Endothelial cell of umbilical vein (primary cell): ENCODE measurements at regions not wholly inside any gene's neighbourhood (a gene's known extent, or its start where the extent isn't known, plus 50 kb on each side); places are given as distances from the start of the nearest gene placed in this dataset.

ENCODE experiments used
- BruUV-seq: library from RNA; stranded (reverse); fragments of 400-500 nt; replicated peaks from 2 replicates; lab custom pipeline; 2021; lab: Mats Ljungman, UMichigan
- CTCF ChIA-PET: fragments of 300-600, 350-600 bp; sonication (Branson Sonifier 250); formaldehyde crosslinking; loops from one replicate; lab custom pipeline; 2021; ENCODE audit warnings: antibody characterized with exemption, inconsistent platforms; lab: Charles Lee
- POLR2A ChIA-PET: fragments of 300-600, 350-600 bp; sonication (Branson Sonifier 250); formaldehyde crosslinking; loops from one replicate; lab custom pipeline; 2021; ENCODE audit warnings: antibody characterized with exemption, inconsistent platforms; lab: Charles Lee
- DNase-seq: peaks from one replicate; pipeline ENCODE4 v3.0.0-alpha.2; 2011; ENCODE audit warnings: low read depth, low spot score
- FAIRE-seq: peaks from 2 replicates; lab custom pipeline; 2011; peaks lifted over from hg19 to GRCh38; lab: Jason Lieb, UNC
- H2AFZ ChIP-seq: 2 replicates; pipeline ENCODE4 v1.6.0; 2012; ENCODE audit warnings: low read depth, low read length, control low read depth, inconsistent platforms
- H3K27ac ChIP-seq: 2 replicates; pipeline ENCODE4 v1.5.1; 2011; ENCODE audit warnings: low read depth, mild to moderate bottlenecking, control low read depth, low read length, moderate library complexity; ENCODE audit not compliant: insufficient read depth
- H3K27me3 ChIP-seq, 2 experiments: 2 replicates each; pipeline versions ENCODE4 v1.6.0 to v1.6.1; 2011; ENCODE audit warnings: low read length in 2 of 2, mixed read lengths in 1 of 2; ENCODE audit not compliant: control insufficient read depth in 2 of 2, insufficient read depth in 2 of 2
- H3K36me3 ChIP-seq, 2 experiments: 2 replicates in 1 of 2; 3 replicates in 1 of 2; pipeline ENCODE4 v1.5.1; 2011; ENCODE audit warnings: low read length in 2 of 2, mild to moderate bottlenecking in 1 of 2, moderate library complexity in 1 of 2; ENCODE audit not compliant: control insufficient read depth in 2 of 2, insufficient read depth in 2 of 2; ENCODE audit errors: extremely low read depth in 1 of 2
- H3K4me1 ChIP-seq: 3 replicates; pipeline ENCODE4 v1.5.1; 2011; ENCODE audit warnings: mild to moderate bottlenecking, low read length; ENCODE audit not compliant: control insufficient read depth, insufficient read depth; ENCODE audit errors: extremely low read depth
- H3K4me2 ChIP-seq: 2 replicates; pipeline ENCODE4 v1.6.1; 2011; ENCODE audit warnings: low read length, control low read depth, mixed read lengths; ENCODE audit not compliant: insufficient read depth
- H3K4me3 ChIP-seq, 3 experiments: fragments of 200-600 bp in 1 of 3; sonication (generic), shearing (Covaris generic) in 1 of 3; replicated peaks in 1 of 3; 2 replicates each; pipeline ENCODE4 v1.5.1; 2011 to 2016; ENCODE audit warnings: control low read depth in 3 of 3, low read length in 3 of 3, mild to moderate bottlenecking in 2 of 3, inconsistent platforms in 1 of 3, low read depth in 1 of 3, moderate library complexity in 1 of 3; ENCODE audit not compliant: insufficient read depth in 1 of 3
- H3K79me2 ChIP-seq: 2 replicates; pipeline ENCODE4 v1.6.0; 2012; ENCODE audit warnings: low read length, inconsistent platforms; ENCODE audit not compliant: control insufficient read depth, insufficient read depth
- H3K9ac ChIP-seq: replicated peaks from 2 replicates; pipeline ENCODE3; 2011; ENCODE audit warnings: low read length, control low read depth; ENCODE audit not compliant: insufficient read depth; ENCODE audit errors: extremely low read depth
- H3K9me1 ChIP-seq: replicated peaks from 3 replicates; pipeline ENCODE4 v1.6.0; 2011; ENCODE audit warnings: mild to moderate bottlenecking, low read length; ENCODE audit not compliant: control insufficient read depth, insufficient read depth; ENCODE audit errors: extremely low read depth
- H3K9me3 ChIP-seq: replicated peaks from 2 replicates; pipeline ENCODE4 v1.5.1; 2012; ENCODE audit warnings: low read length, inconsistent platforms; ENCODE audit not compliant: control insufficient read depth, insufficient read depth
- H4K20me1 ChIP-seq: replicated peaks from 2 replicates; pipeline ENCODE3; 2011; ENCODE audit warnings: mild to moderate bottlenecking, low read length; ENCODE audit not compliant: control insufficient read depth, insufficient read depth; ENCODE audit errors: extremely low read depth
- CTCF ChIP-seq, 2 donors: IDR thresholded peaks; 1 replicate in 1 of 2; 2 replicates in 1 of 2; pipeline ENCODE4 v1.5.1; 2011; ENCODE audit warnings: low read length in 2 of 2, mild to moderate bottlenecking in 2 of 2, moderate library complexity in 2 of 2, control low read depth in 1 of 2, inconsistent platforms in 1 of 2, low read depth in 1 of 2; ENCODE audit not compliant: insufficient read depth in 1 of 2; ENCODE audit errors: extremely low read depth in 1 of 2
- EZH2 ChIP-seq: IDR thresholded peaks from 2 replicates; pipeline ENCODE4 v1.6.1; 2012; ENCODE audit warnings: borderline replicate concordance, low read depth, mild to moderate bottlenecking, moderate library complexity, low read length, inconsistent platforms; ENCODE audit not compliant: severe bottlenecking
- FOS ChIP-seq: IDR thresholded peaks from 2 replicates; pipeline ENCODE4 v1.6.1; 2011; ENCODE audit warnings: mild to moderate bottlenecking, low read length, moderate library complexity, borderline replicate concordance; ENCODE audit not compliant: insufficient read depth
- GATA2 ChIP-seq: IDR thresholded peaks from 2 replicates; pipeline ENCODE4 v1.7.0; 2011; ENCODE audit warnings: low read depth, mild to moderate bottlenecking, moderate library complexity, mixed read lengths, low read length; ENCODE audit not compliant: insufficient read length, insufficient read depth
- JUN ChIP-seq: IDR thresholded peaks from 2 replicates; pipeline ENCODE4 v1.6.1; 2011; ENCODE audit warnings: borderline replicate concordance, low read depth; ENCODE audit not compliant: insufficient read length, insufficient read depth
- MYC ChIP-seq: IDR thresholded peaks from one replicate; pipeline ENCODE4 v1.6.1; 2011; ENCODE audit warnings: mild to moderate bottlenecking, low read depth, low read length
- POLR2A ChIP-seq: IDR thresholded peaks from 2 replicates; pipeline ENCODE4 v1.6.1; 2012; ENCODE audit warnings: low read depth, mild to moderate bottlenecking, control low read depth, low read length
- POLR2AphosphoS5 ChIP-seq: IDR thresholded peaks from 2 replicates; pipeline ENCODE4 v1.6.1; 2012; ENCODE audit warnings: low read depth, mild to moderate bottlenecking, control low read depth, low read length, moderate library complexity; ENCODE audit not compliant: insufficient read depth
- dilution Hi-C: fragments of 300-500 bp; cut with MboI; formaldehyde crosslinking; loops from one replicate; pipeline ENCODE4 v1.15.0; 2019; ENCODE audit warnings: low sequenced_read_pairs; ENCODE audit not compliant: extremely low pct_ligation_motif_present
- intact Hi-C: fragments of 100-400 bp; cut with micrococcal nuclease; formaldehyde crosslinking; loops from one replicate; pipeline ENCODE4 v1.10.0; 2022
- TF ChIP-seq, protein P1 (sequence below): IDR thresholded peaks from 2 replicates; pipeline ENCODE4 v1.6.1; 2011; ENCODE audit not compliant: insufficient read depth, insufficient read length

- Histone ChIP-seq H3K4me2 (no peak overlapping the region), H3K4me1 (no peaks in the 10 kb centered on the region), H3K27ac (no peak overlapping the region), H3K27me3 (no peaks in the 10 kb centered on the region), H3K9me1 (no peaks in the 10 kb centered on the region), H3K4me3 (no peak overlapping the region), H3K79me2 (no peaks in the 10 kb centered on the region), H4K20me1 (no peaks in the 10 kb centered on the region), H2AFZ (no peak overlapping the region), H3K36me3 (no peaks in the 10 kb centered on the region), H3K9ac (no peak overlapping the region), H3K9me3 (no peaks in the 10 kb centered on the region)
- intact Hi-C loops: no loop called here
- no TSS peak for BruUV-seq
- TF ChIP-seq GATA2 (no peak), MYC (no peak), EZH2 (no peak), FOS (no peak), CTCF (IDR thresholded peaks at IDR 0.05; ENCODE audit: extremely low read depth in 1 of 2, insufficient read depth in 1 of 2, low read depth in 1 of 2, low read length in 2 of 2) (no peak), POLR2AphosphoS5 (no peak), POLR2A (no peak), JUN (no peak)
- TF ChIP-seq, protein P1, sequence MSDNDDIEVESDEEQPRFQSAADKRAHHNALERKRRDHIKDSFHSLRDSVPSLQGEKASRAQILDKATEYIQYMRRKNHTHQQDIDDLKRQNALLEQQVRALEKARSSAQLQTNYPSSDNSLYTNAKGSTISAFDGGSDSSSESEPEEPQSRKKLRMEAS: no peak
- CTCF ChIA-PET: no interaction called here
- dilution Hi-C loops: no loop called here
- POLR2A ChIA-PET: no interaction called here
- no peak for DNase-seq
- no peak for FAIRE-seq
Measured at GRCh38 chr10:42997151-42997848, 79.6 kb upstream of the RET start.
